ENCODE measurements at regions not wholly inside any gene's neighbourhood (a gene's known extent, or its start where the extent isn't known, plus 50 kb on each side); places are given as distances from the start of the nearest gene placed in this dataset.

DNA sequence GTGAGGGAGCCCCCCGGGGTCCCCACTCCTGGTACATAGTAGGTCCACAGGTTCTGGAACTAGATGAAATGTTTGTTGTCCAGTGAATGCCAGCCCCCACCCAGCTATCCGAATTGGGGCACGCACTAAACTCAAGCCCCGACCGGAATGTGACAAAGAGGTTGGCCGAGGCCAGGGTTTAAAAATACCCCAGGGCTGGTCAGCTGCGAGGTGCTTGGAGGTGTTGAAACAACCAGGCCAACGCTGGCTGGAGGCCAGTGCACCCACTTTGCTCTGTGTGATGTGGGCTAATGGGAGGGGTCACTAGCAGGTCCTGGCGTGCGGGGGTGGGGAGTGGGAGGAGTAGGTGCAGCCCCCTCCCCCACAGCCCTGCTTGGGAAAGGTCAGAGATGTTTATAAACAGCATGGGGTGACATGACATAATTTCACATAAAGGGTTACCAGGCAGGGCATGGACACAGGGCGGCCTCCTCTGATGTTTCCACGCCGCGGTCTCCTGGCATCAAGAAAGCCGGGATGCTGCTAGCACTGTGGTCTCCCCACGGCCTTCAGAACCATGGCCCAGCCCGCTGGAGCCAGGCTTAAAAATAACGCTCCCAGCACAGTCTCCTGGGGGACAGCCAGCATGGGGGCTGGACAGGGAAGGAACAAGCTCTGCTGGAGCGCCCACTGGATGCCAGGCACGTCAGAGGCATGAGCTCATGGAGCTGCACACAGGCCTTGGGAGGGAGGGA is 111.2 kb upstream of the PTPN1 start:
- no peak for TF ChIP-seq JUND (IDR thresholded peaks at IDR 0.05; ENCODE audit: low read depth)
- no peak for DNase-seq (ENCODE audit: low read depth in 1 of 2, low spot score in 1 of 2)
- in situ Hi-C loops (cut with HindIII; ENCODE audit: low pct_unique_long_range_greater_than_20kb, low sequenced_read_pairs) = no loop called here

DNA sequence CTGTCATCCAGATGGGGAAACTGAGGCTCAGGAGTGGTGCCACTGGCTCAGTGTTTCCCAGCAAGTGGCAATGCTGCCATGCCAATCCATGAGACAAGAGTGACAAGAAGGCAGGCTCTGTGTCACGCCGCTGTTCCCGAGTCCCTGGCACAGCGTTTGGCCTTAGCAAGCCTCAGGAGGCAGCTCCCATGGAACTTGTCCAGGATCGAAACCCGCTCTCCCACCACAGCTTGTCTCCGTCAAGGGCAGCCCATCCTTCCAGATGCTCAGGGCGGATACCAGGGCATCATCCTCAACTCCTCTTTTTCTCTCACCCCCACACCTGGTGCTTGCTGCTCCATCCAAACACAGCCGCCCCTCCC is 110.6 kb upstream of the PTPN1 start:
- TF ChIP-seq JUND (IDR thresholded peaks at IDR 0.05; ENCODE audit: low read depth) = no peak
- no peak for DNase-seq (ENCODE audit: low read depth in 1 of 2, low spot score in 1 of 2)
- in situ Hi-C loops (cut with HindIII; ENCODE audit: low pct_unique_long_range_greater_than_20kb, low sequenced_read_pairs) = no loop called here

DNA sequence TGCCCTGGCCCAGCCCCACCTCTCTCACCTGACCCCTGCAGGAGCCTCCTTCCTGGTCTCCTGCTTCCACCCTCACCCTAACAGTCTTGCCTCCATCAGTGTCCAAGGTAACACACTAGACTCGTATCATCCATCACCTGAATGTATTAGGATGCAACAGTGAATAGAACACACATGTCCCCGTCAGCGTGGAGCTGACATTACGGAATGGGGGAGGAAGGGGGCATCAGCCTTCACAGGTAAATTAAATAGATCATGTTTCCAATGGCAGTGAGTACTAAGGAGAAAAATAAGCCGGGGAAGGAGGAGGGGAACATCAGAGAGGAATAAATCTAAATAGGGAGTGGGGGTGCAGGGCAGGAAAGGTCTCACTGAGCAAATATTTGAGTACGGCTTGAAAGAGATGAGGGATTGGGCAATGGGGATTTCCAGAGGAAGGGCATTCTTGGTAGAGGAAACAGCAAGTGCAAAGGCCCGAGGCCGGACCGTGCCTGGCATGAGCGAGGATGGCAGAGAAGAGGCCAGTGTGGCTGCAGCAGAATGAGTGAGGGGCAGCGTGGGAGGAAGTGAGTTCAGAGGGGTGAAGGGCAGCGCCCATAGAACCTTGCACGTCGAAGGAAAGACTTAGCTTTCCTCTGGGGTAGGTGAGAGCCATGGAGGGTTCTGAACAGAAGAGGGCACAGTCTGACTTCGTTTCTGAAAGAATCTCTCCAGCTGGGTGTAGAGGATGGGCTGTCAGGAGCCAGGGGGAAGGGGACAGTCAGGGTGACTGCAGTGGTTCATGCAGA is 110.1 kb upstream of the PTPN1 start:
- DNase-seq (ENCODE audit: low read depth in 1 of 2, low spot score in 1 of 2) = peak in 1 of 2 experiments; percentile 31
- no peak for TF ChIP-seq JUND (IDR thresholded peaks at IDR 0.05; ENCODE audit: low read depth)
- in situ Hi-C loops (cut with HindIII; ENCODE audit: low pct_unique_long_range_greater_than_20kb, low sequenced_read_pairs) = no loop called here

DNA sequence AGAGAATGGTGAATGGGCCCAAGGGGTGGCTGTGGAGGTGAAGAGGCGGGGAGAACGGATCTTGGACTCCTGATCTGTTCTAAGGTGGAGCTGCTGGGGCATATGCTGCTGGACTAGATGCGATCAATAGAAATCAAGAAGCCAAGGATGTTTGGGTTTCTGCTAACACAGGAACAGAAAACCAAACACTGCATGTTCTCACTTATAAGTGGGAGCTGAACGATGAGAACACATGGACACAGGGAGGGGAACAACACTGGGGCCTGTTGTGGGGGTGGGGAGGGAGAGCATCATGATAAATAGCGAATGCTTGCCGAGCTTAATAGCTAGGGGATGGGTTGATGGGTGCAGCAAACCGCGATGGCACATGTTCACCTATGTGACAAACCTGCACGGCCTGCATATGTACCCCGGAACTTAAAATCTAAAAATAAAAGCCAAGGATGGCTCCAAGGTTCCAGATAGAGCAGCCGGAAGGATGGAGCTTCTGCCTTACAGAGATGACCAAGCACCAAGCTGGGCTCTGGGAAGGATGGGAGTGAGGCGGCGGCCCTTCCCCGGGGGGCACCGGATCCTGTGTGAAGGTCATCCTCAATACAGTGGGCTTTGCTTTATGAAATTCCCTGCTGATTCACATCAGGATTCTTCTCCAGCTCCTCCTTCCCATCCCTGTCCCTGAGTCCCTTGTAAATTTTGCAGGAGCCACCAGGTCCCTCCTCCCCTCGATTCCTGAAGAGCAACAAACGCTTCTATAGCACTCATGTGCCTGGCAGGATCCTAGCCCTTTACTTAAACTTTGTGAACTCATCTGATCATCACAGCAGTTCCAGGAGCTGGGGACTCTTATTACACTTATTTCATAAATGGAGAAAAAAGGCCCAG is 109.2 kb upstream of the PTPN1 start:
- TF ChIP-seq JUND (IDR thresholded peaks at IDR 0.05; ENCODE audit: low read depth) = no peak
- in situ Hi-C loops (cut with HindIII; ENCODE audit: low pct_unique_long_range_greater_than_20kb, low sequenced_read_pairs) = no loop called here
- no peak for DNase-seq (ENCODE audit: low read depth in 1 of 2, low spot score in 1 of 2)

DNA sequence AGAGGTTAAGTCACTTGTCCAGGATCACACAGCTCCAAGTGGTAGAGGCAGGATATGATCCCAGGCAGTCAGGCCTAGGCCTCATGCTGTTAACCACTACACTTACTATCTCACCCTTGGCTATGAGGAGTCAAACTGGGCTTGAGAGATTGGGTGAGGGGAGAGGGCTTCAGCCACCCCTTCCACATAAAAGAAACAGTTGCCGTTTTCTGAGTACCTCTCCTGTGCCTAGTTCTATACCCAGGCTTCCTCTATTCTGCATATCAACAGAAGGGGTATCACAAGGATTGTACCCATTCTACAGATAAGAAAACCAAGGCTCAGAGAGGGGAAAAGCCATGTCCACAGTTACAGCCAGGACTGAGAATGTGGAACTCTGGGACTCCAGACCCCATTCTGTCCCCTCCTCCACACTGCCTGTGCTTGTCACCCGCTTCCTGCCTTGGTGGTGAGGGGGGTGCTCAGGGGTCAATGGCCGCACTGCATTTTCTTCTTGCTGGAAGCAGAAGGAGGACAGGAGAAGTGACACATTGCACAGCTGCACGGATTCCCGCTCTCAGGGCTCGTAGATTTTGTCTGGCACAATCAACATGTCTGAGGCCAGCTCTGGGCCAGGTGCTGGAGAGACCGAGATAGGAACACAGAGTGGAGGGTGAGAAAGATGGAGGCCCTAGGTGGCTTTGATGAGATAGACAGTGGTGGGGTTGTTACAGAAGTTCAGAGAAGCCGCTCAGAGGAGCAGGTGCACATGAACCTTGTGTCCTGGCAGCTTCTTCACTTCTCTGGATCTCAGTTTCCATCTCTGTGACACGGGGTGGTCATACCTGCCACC is 108.4 kb upstream of the PTPN1 start:
- no peak for TF ChIP-seq JUND (IDR thresholded peaks at IDR 0.05; ENCODE audit: low read depth)
- in situ Hi-C loops (cut with HindIII; ENCODE audit: low pct_unique_long_range_greater_than_20kb, low sequenced_read_pairs) = no loop called here
- no peak for DNase-seq (ENCODE audit: low read depth in 1 of 2, low spot score in 1 of 2)

DNA sequence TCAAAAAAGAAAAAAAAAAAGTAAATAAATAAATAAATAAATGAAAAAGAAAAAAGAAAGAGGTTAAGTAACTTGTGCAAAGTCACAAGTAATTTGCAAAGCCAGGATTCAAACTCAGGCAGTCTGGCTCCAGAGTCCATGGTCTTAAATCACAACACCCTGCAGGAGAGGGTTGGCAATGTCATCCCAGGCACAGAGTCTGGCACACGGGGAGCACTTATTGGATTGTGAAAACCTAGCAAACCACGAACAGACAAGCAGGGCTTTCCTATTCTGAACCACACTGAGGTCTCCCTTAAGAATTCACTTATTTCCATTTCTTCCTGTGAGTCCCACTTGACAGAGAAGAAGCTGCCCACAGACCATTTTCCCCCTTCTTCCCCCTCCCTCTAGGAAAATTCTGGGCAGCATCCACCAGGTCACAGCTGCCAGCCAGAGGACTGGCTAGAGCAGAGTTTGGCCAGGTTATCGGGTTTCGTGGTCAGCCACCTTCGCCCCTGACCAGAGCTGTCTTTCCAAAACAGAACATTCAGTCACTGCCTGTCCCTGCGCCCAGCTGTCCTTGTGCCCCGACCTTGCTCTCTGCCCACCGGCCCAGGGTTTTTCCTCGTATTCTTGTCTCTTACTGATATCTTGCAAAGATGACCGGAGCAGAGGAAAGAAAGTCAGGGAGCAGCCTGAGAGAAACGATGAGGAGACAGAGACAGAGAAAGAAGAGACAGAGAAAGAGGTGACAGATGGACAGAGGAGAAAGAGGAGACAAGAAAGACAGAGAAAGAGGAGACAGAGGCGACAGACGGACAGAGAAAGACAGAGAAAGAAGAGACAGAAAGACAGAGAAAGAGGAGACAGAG is 106.4 kb upstream of the PTPN1 start:
- TF ChIP-seq JUND (IDR thresholded peaks at IDR 0.05; ENCODE audit: low read depth) = no peak
- no peak for DNase-seq (ENCODE audit: low read depth in 1 of 2, low spot score in 1 of 2)
- in situ Hi-C loops (cut with HindIII; ENCODE audit: low pct_unique_long_range_greater_than_20kb, low sequenced_read_pairs) = no loop called here

DNA sequence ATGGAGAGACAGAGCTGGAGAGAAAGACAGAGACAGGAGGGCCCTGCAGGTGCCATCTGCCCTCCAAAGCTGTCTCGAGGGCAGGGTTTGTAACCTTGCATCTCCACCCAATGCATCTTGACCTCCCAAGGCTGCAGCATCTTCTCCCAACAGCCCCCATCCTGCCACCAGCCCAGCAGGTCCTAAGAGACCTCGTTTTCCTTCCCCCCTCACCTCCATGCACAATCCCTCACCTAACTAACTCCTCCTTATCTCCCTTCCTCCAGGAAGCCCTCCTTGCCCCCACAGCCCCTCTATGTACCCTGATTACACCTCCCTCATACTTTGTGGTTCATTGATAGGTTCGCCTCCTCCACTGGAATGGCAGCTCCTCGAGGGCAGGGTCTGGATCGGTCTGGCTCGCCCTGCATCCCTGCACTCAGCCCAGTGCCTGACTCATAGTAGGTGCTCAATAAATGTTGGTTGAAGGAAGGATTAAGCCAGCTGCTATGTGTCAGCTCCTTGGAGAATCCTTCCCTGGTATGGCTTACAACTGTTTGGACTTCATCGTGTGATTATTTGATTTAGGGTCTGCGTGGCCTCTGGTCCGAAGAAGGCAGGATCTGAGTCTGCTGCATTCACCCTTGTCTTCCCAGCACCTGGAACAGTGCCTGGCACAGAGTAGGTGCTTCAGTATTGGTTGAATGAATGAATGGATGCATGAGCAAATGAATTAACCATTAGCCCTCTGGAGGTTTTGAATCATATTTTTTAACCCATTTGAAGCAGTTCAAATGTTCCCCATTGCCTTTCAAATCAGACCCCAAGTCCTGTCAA is 105.6 kb upstream of the PTPN1 start:
- in situ Hi-C loops (cut with HindIII; ENCODE audit: low pct_unique_long_range_greater_than_20kb, low sequenced_read_pairs) = no loop called here
- no peak for TF ChIP-seq JUND (IDR thresholded peaks at IDR 0.05; ENCODE audit: low read depth)
- no peak for DNase-seq (ENCODE audit: low read depth in 1 of 2, low spot score in 1 of 2)

DNA sequence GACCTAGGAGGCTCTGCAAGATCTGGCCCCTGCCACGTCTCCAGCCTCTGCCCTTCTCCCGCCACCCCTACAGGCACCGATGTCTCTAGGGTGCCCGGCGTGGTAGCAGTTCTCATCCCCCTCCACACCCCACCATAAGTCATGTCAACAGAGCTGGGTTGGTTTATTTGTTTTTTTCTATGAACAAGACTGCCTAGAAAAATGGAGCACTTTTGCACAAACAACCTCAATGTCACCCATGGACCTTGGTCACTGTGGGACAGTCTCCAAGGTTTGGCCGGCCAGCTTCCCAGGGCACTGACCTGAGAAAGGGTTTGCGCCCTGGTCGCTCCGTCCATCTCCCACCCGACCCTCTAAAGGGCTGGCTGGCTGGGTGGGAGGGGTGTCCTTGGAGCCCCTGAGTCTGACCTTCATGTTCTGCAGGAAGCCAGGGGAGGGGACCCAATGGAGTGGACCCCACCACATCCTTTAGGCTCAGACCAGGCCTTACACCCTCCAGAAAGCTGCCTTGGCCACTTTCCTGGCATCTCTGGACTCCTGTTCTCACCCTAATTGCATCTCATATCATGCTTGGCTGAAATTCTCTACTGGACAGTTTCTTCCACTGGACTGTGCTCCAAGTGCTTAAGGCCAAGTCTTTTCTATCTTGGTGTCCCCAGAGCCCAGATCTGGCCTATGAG is 104.8 kb upstream of the PTPN1 start:
- DNase-seq (ENCODE audit: low read depth in 1 of 2, low spot score in 1 of 2) = no peak
- in situ Hi-C loops (cut with HindIII; ENCODE audit: low pct_unique_long_range_greater_than_20kb, low sequenced_read_pairs) = no loop called here
- no peak for TF ChIP-seq JUND (IDR thresholded peaks at IDR 0.05; ENCODE audit: low read depth)

DNA sequence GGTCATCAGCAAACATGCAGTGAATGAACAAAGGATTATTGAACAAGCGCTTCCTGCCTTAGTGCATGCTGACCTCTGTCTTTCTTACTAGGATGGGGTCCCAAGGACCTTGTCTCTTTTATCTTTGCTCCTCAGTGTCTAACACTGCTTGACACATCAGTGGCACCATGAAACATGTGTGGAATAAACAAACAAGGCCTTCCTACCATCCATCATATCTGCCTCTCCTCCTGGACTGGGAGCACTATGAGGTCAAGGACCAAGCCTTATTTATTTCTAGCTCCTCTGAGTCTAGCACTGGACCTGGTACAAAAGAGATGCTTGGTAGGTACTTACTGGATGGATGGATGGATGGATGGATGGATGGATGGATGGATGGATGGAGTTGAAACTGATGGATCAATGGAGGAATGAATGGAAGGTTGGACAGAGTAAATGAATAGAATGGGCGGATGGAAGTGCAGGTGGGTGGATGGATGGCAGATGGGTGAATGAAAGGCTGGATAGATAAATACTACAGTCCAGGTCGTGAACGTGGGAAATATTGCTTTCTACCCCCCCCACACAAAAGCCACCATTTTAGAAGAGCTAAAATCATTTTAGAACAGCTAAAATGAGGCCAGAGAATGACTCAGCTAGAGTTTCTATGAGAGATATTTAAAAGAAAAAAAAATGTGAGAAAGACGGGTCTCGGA is 104.1 kb upstream of the PTPN1 start:
- no peak for TF ChIP-seq JUND (IDR thresholded peaks at IDR 0.05; ENCODE audit: low read depth)
- DNase-seq (ENCODE audit: low read depth in 1 of 2, low spot score in 1 of 2) = no peak
- in situ Hi-C loops (cut with HindIII; ENCODE audit: low pct_unique_long_range_greater_than_20kb, low sequenced_read_pairs) = no loop called here
